Lower leg skin (tissue), 4 donors: ENCODE measurements at regions not wholly inside any gene's neighbourhood (a gene's known extent, or its start where the extent isn't known, plus 50 kb on each side); places are given as distances from the start of the nearest gene placed in this dataset.

Experiments
- DNase-seq, 2 donors: peaks; one replicate each; pipeline ENCODE4 v3.0.0-alpha.2; 2019; ENCODE audit warnings: low spot score in 2 of 2
- H3K4me3 ChIP-seq: fragments of 200-600 bp; sonication (generic); 2 replicates; pipeline ENCODE4 v1.5.1; 2017; ENCODE audit warnings: mild to moderate bottlenecking, low read depth; ENCODE audit not compliant: poor library complexity, severe bottlenecking
- CTCF ChIP-seq, 3 donors: fragments of 450-650 bp; IDR thresholded peaks; one replicate each; pipeline ENCODE4 v1.5.1; 2016; ENCODE audit warnings: antibody characterized with exemption in 3 of 3, mild to moderate bottlenecking in 3 of 3, moderate library complexity in 2 of 3
- POLR2A ChIP-seq, 2 donors: fragments of 450-650 bp; IDR thresholded peaks; one replicate each; pipeline ENCODE4 v1.6.1; 2016 to 2017; ENCODE audit warnings: antibody characterized with exemption in 2 of 2, mild to moderate bottlenecking in 1 of 2, moderate library complexity in 1 of 2
- whole genome bisulfite sequencing, 2 donors: methylation state at CpG; one replicate each; pipeline ENCODE4 v1.1.5; 2018; 5-methylcytosine and 5-hydroxymethylcytosine counted together
- intact Hi-C: fragments of 100-400 bp; cut with DNase I; formaldehyde crosslinking; loops from one replicate; pipeline ENCODE4 v1.15.0; 2023; ENCODE audit warnings: low total_unique reads

- 80 to 97% methylated on average over 1 of the region's 1 CpG for WGBS, 2 donors
These were observed 484.2 kb upstream of the PTPRD start for GRCh38 chr9:11097020-11097419.

GRCh38 chr9:11103525-11103924 lies 490.7 kb upstream of the PTPRD start:
- TF ChIP-seq POLR2A (IDR thresholded peaks at IDR 0.05) (no peak), CTCF (IDR thresholded peaks at IDR 0.05) (no peak)
- 58 to 67% methylated on average over 2 of the region's 2 CpGs for WGBS, 2 donors
- H3K4me3 ChIP-seq: no peak overlapping the region
- no peak for DNase-seq
- intact Hi-C loops: no loop called here

More at GRCh38 chr9:11097020-11097419, 484.2 kb upstream of the PTPRD start:
- no peak overlapping the region for H3K4me3 ChIP-seq
- intact Hi-C loops: no loop called here
- TF ChIP-seq CTCF (IDR thresholded peaks at IDR 0.05) (no peak), POLR2A (IDR thresholded peaks at IDR 0.05) (no peak)
- no peak for DNase-seq

- WGBS, 2 donors: 58 to 66% methylated on average over 8 of the region's 8 CpGs
- intact Hi-C loops: no loop called here
- TF ChIP-seq POLR2A (IDR thresholded peaks at IDR 0.05) (no peak), CTCF (IDR thresholded peaks at IDR 0.05) (no peak)
- H3K4me3 ChIP-seq: no peak overlapping the region
- no peak for DNase-seq
These were observed 494.4 kb upstream of the PTPRD start for GRCh38 chr9:11107196-11107595.

- DNase-seq: no peak
- intact Hi-C loops: no loop called here
- TF ChIP-seq CTCF (IDR thresholded peaks at IDR 0.05) (no peak), POLR2A (IDR thresholded peaks at IDR 0.05) (no peak)
- WGBS, 2 donors: 50 to 65% methylated on average over 3 of the region's 3 CpGs
- H3K4me3 ChIP-seq: no peak overlapping the region
These were observed 515.4 kb upstream of the PTPRD start for GRCh38 chr9:11128156-11128555.

- TF ChIP-seq POLR2A (IDR thresholded peaks at IDR 0.05) (no peak), CTCF (IDR thresholded peaks at IDR 0.05) (no peak)
- DNase-seq: no peak
- 58 to 61% methylated on average over 3 of the region's 3 CpGs for WGBS, 2 donors
- intact Hi-C loops: no loop called here
- H3K4me3 ChIP-seq: no peak overlapping the region
These were observed 523.0 kb upstream of the PTPRD start for GRCh38 chr9:11135851-11136250.

- no peak for TF ChIP-seq POLR2A (IDR thresholded peaks at IDR 0.05)
- TF ChIP-seq CTCF (IDR thresholded peaks at IDR 0.05): no peak
- DNase-seq: no peak
- no peak overlapping the region for H3K4me3 ChIP-seq
- WGBS, 2 donors: 58 to 62% methylated on average over 3 of the region's 3 CpGs
- intact Hi-C loops: no loop called here
These were observed 528.6 kb upstream of the PTPRD start for GRCh38 chr9:11141357-11141756.
